GM12801 (cell line): ENCODE measurements at regions not wholly inside any gene's neighbourhood (a gene's known extent, or its start where the extent isn't known, plus 50 kb on each side); places are given as distances from the start of the nearest gene placed in this dataset.

Experiments
- TF ChIP-seq, protein P1 (sequence below): IDR thresholded peaks from one replicate; pipeline ENCODE4 v1.5.1; 2011; ENCODE audit warnings: control low read depth; ENCODE audit not compliant: insufficient read length; ENCODE audit errors: extremely low read depth

GRCh38 chr17:45643591-45643990 lies 140.5 kb upstream of the CRHR1 start:
- TF ChIP-seq, protein P1, sequence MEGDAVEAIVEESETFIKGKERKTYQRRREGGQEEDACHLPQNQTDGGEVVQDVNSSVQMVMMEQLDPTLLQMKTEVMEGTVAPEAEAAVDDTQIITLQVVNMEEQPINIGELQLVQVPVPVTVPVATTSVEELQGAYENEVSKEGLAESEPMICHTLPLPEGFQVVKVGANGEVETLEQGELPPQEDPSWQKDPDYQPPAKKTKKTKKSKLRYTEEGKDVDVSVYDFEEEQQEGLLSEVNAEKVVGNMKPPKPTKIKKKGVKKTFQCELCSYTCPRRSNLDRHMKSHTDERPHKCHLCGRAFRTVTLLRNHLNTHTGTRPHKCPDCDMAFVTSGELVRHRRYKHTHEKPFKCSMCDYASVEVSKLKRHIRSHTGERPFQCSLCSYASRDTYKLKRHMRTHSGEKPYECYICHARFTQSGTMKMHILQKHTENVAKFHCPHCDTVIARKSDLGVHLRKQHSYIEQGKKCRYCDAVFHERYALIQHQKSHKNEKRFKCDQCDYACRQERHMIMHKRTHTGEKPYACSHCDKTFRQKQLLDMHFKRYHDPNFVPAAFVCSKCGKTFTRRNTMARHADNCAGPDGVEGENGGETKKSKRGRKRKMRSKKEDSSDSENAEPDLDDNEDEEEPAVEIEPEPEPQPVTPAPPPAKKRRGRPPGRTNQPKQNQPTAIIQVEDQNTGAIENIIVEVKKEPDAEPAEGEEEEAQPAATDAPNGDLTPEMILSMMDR, result no peak

DNA sequence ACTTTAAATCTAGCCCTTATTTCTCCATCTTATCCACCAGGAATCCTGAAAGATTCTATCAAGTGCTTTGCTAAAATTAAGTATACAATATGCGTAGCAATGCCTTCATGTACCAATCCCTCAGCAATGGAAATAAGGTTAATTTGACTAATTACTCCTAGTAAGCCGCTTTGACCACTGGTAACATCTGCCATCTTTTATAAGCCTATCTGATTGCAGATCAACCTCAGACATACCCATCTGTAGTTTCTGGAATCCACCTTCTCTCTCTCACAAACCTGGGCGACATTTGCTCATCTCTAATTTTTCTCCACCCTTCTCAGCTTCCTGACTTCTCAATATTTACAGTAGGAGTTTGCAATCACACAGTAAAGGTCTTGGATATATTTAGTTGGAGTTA lies 138.8 kb upstream of the CRHR1 start:
- TF ChIP-seq, protein P1, result no peak

DNA sequence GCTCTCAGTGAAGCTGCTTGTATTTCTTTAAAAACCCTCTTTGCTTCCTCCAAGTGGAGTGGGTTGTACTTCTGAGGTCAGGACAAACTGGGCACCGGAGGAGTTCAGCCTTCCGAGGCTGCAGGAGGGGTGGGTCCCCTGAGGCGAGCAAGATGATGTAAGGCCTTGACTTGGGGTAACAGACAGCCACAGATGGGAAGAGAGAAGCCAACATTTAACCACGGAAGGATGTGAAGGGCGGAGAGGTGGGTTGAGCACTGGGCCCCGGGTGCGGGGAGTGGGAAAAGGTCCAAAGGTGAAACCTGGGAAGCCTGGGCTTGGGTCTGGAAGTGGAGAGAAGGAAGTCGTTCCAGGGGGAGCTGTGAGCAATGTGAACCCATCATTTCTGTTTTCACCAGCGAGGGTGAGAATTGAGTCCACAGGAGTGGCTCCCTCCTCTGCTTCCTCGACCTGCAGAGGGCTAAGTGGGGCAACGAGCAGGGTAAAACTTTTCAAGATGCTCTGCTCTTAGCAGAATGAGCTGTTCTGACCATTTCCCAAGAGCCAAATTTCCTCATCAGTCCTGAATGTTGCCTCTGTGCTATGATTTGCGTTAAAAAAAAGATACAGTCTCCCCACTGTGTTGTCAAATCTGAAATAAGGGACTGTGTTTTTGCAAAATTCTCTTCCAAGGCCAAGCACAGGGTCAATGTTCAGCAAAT lies 137.7 kb upstream of the CRHR1 start:
- TF ChIP-seq, protein P1, result no peak

- TF ChIP-seq, protein P1, result no peak
These were observed 135.5 kb upstream of the CRHR1 start for GRCh38 chr17:45648642-45649041.

DNA sequence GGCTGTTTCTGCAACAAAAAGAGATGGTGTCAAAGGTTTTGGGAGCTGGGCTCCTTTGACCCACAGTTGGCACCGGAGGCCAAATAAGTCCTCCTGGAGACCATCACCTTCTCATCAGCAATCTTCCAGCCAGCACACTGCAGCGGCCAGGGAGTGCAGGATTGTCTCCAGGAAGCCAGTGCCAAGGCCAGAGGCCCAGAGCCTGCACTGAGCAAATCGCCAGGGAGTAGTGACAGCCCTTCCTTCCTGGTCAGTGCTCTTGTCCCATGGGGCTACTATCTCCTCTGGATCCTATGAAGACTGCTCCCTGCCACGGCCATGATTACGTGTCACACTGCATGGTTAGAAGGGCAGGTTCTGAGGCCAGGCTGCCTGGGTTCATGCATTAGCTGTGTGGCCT lies 134.3 kb upstream of the CRHR1 start:
- TF ChIP-seq, protein P1, result no peak

DNA sequence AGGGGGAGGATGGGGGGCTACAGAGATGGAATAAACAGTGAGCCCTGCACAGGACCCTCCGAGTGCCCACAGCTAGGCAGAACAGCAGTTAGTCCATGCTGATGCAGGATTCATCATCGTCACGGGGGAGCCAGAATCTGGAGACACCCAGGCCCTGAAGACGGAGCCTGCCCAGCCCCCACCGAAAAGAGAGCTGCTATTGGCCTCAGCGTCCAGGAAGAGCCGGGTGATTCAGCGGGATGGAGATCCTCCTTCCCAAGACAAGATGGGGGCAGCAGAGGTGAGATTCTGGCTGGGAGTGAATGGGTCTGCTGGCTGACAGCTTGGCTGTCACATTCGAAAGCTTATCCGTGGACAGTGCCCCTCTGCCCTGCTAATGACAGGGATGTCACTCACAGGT lies 133.6 kb upstream of the CRHR1 start:
- TF ChIP-seq, protein P1, result no peak

GRCh38 chr17:45651145-45651709 lies 132.9 kb upstream of the CRHR1 start:
- TF ChIP-seq, protein P1, result no peak
